Activated naive CD4-positive, alpha-beta T cell treated with anti-CD3 and anti-CD28 coated beads, Interleukin-2, amount 50 U/mL, for 72 hours (primary cell): ENCODE measurements at regions not wholly inside any gene's neighbourhood (a gene's known extent, or its start where the extent isn't known, plus 50 kb on each side); places are given as distances from the start of the nearest gene placed in this dataset.

Experiments
- ATAC-seq, 2 donors: fragments of 150-1000 bp; cut with Tn5 transposase; 2 replicates each; pipeline ENCODE4 v1.10.0; 2021; ENCODE audit warnings: mild to moderate bottlenecking in 2 of 2, moderate library complexity in 2 of 2
- DNase-seq, 2 donors: peaks; one replicate each; pipeline ENCODE4 v3.0.0; 2021 to 2022; ENCODE audit warnings: low spot score in 2 of 2
- H3K27ac Mint-ChIP-seq, 2 donors: one replicate each; pipeline ENCODE4 v1.8.0; 2022; ENCODE audit warnings: mild to moderate bottlenecking in 2 of 2, mixed read lengths in 2 of 2
- H3K36me3 Mint-ChIP-seq, 2 donors: one replicate each; pipeline ENCODE4 v1.8.0; 2022; ENCODE audit warnings: mixed read lengths in 2 of 2
- H3K9me3 Mint-ChIP-seq, 2 donors: one replicate each; pipeline ENCODE4 v1.8.0; 2022; ENCODE audit warnings: mixed read lengths in 2 of 2

DNA sequence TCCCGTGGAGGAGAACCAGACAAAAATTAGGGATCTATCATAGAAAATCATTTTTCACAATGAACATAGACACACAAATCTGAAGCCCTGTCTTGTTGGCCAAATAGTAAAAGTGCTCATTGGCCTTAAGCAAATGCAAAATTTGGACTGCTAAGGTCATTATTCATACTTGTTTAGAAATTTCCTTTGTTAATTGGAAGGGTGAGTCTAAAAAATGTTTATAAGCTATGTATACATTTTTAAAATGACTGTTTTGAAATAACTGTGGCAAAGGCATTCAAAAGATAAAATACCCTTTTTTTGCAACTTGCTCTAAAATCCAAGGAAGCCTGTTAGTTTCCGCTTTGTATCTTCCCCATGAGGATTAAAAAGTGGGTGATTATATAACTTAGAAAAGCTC, 195.0 kb downstream of the ZNF330 start:
- DNase-seq (no peak), ATAC-seq (no peak)
- no peak overlapping the region for H3K27ac Mint-ChIP-seq
- peaks cover 0 to 3% of the 10 kb centered on the region in 2 donors for H3K9me3 Mint-ChIP-seq
- no peaks in the 10 kb centered on the region for H3K36me3 Mint-ChIP-seq

DNA sequence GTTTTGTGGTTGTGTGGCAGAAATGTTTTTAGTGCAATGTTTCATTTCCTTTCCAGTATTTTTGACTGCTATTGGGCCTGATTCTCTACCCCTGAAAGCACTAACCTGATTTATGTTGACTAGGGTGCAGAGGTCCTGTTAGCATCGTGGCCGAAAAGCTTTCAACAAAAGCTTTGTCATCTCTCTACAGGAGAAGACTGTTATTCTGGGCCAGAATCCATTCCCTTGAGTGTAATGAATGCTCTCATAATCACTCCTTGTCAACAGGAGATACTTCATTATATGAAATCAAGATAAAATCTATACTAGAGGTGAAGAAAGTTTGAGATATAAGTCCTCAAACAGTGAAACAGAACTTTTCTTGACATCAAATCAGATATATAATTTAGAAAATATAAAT, 195.5 kb downstream of the ZNF330 start:
- peaks cover 0 to 3% of the 10 kb centered on the region in 2 donors for H3K9me3 Mint-ChIP-seq
- H3K27ac Mint-ChIP-seq = no peak overlapping the region
- DNase-seq (no peak), ATAC-seq (no peak)
- no peaks in the 10 kb centered on the region for H3K36me3 Mint-ChIP-seq

DNA sequence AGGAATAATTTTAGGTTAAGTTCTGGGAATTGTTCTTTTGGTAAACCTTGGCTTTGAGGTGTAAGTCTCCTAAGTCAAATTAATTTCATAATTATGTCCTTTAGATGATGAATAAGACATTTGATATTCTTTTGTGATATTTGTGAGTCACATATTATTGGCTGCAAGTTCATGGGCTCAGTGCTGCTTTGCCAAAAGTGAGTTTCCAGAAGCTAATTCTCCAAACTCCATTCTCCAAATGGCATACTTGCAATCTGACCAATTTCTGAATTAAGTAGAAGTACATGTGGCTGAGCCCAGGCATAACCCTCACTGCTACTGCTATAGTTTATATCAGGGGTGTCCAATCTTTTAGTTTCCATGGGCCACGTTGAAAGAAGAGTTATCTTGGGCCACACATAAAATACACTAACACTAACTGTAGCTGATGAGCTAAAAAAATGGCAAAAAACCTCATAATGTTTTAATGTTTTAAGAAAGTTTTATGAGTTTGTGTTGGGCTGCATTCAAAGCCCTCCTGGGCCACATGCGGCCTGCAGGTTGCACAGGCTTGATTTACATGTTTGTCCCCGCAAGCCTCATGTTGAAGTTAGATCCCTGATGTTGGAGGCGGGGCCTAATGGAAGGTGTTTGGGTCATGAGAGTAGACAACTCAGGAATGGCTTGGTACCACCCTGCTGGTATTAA, 196.1 kb downstream of the ZNF330 start:
- Mint-ChIP-seq H3K36me3 (no peaks in the 10 kb centered on the region), H3K9me3 (peaks cover 0 to 4% of the 10 kb centered on the region in 2 donors), H3K27ac (no peak overlapping the region)
- ATAC-seq (no peak), DNase-seq (no peak)

DNA sequence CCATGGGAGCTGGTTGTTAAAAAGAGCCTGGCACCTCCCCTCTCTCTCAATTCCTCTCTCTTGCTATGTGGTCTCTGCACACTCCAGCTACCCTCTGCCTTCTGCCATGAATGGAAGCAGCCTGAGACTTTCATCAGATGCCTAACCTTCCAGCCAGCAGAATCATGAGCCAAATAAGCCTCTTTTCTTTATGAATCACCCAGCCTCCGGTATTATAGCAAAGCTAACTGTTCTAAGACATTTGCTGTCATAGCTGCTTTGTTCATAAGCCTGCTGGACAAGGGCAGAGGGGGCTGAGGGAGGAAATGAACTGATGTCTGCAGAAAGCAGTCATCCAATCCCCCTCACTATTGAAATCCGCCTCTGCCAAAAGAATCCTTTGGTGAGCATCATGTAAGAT, 196.7 kb downstream of the ZNF330 start:
- no peak for ATAC-seq
- Mint-ChIP-seq H3K9me3 (peaks cover 5 to 10% of the 10 kb centered on the region in 2 donors), H3K27ac (no peak overlapping the region), H3K36me3 (peaks cover 0 to under 1% of the 10 kb centered on the region in 2 donors)
- no peak for DNase-seq

DNA sequence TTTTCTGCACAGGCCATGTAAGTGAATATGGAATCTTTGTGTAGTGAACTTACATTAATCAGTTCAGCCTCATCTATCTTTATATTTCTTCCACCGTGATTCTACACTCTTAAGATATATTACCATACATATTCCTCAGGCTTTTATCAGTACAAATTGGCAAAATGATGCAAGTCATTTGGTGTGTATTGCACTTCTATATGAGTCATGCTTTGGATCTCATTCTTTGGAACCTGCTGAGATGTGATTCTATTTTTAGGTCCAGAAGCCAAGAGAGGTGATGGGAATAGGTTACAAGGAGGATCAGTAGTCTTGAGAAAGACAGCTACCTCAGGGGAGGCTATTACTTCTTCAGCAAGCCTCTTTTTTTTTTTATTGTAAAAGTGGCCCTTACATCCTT, 204.4 kb downstream of the ZNF330 start:
- DNase-seq (no peak), ATAC-seq (no peak)
- peaks cover 10 to 12% of the 10 kb centered on the region in 2 donors for H3K9me3 Mint-ChIP-seq
- H3K36me3 Mint-ChIP-seq = peaks cover 0 to 4% of the 10 kb centered on the region in 2 donors
- no peak overlapping the region for H3K27ac Mint-ChIP-seq

DNA sequence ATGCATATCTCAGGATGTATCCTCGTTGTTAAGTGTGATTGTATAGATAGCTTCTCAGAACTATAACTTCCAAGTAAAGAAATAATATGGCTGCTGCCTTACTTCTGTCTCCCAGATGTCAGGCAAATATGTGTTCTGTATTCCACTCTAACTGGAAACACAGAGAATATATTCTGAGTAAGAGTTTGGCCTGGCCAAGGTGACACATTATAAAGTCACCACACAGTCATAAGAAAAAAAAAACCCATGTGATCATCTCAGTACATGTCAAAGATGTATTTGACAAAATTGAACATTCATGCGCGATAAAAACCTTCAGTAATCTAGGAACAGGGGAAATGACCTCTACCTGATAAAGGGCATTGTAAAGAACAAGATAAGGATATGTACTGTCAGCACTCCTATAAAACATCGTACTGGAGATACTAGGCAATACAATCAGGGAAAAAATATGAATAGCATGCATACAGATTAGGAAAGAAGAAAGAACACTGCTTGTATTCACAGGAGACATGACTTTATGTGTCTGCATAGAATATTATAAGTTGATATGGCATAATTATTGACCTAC, 207.1 kb downstream of the ZNF330 start:
- Mint-ChIP-seq H3K27ac (no peak overlapping the region), H3K36me3 (no peaks in the 10 kb centered on the region), H3K9me3 (peaks cover 0 to 4% of the 10 kb centered on the region in 2 donors)
- ATAC-seq (no peak), DNase-seq (no peak)

DNA sequence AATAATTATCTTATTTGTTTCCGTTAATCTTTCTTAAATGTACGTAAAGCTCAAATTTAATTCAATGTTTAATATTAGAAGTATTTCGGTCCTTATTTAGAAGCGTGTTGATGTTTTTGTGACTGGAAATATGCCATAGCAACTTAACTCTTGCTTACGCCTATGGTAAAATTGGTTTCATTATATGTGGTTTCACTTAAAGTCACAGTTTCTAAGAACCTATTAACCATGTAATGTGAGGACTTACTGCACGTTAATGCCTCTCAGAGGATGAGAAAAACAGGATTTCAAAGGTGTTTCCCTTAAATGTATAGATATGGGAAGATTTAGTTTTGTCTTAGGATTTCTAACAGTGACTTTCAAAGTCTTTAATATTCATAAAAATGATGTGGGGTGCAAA, 206.4 kb upstream of the IL15 start:
- H3K27ac Mint-ChIP-seq = no peak overlapping the region
- ATAC-seq (no peak), DNase-seq (no peak)
- no peaks in the 10 kb centered on the region for H3K36me3 Mint-ChIP-seq
- H3K9me3 Mint-ChIP-seq = peaks cover 4 to 8% of the 10 kb centered on the region in 2 donors

DNA sequence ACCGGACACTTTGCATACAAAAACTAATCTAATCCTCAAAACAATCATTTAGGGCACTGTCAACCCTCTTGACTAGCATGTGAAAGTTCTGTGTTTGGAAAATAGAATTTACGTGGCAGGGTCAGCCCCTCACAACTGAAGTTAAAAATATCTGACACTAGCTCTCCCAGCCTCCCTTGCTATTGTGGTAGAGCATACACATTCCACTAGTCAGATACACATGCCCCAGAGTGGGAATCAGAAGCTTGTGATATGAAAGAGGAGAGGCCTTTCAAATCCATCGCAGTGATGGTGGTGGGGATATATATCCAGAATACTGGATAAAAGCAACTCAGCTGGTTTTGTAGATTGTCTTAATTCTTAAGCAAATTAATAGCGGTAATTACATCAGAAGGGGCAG, 205.7 kb upstream of the IL15 start:
- Mint-ChIP-seq H3K9me3 (peaks cover 4 to 8% of the 10 kb centered on the region in 2 donors), H3K27ac (no peak overlapping the region), H3K36me3 (no peaks in the 10 kb centered on the region)
- no peak for DNase-seq
- no peak for ATAC-seq

DNA sequence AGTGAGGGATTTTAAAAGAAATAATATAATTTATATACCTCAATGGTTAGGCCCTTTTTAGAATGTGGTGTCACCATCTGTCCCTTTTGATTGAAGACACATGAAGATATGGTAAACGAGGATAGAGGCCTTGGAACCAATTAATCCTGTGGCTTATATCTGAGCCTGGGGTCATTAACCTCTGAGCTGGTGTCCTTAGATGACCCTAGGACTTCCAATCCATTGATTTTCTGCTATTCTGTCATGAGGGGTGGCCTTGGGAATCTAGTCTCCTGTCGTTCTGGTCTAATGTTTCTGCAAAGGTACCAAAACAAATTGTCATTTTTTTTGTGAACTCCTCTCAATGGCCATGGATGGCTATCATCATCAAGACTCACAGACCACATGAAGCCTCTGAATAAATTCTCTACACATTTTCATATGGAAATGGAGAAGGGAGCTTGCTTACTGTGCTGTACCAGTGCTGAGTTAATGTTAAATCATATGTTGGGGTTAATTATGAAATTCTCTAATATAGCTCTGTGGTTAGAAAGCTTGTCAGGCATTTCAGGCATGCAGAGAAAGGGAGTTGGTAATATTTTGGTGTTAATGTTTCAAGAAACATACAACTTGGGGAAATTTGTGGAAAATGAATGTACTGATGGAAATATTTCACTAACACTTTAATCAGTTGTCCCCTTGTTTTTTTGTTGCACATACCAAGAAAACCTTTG, 204.2 kb upstream of the IL15 start:
- Mint-ChIP-seq H3K36me3 (no peaks in the 10 kb centered on the region), H3K27ac (no peak overlapping the region)
- no peak for ATAC-seq

DNA sequence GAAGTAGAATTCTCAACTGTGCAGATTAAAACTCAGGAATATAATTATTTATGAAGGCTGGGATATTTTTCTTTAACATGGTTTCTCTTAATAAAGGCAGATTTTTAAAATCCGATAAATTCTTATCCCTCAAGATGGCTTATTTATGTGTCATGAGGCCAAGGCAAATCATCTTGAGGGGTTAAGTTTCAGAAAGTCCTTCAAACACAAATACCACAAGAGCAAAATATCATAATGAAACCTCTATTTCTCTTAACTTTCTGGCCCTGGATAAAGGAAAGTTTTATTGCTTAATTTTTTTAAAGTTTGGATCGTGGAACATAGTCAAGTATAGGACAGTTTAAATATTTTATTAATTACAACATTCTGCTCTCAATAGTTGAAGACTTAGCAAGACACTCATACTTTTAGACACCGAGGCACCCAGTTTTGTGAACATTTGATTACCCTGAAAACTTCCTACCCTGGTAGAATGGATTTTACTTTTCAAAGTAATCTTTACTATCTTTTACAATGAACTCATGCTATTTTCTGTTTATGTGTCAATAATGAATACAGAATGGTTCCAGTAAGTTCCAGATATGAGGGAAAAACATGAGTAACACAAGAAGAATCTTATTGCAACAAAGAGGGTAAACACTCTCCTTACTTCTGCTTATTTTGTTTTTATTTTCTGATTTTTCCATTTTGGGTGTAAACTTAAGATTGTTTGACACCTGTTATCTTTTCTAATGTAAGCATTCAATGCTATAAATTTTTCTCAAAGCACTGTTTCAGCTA, 200.7 kb upstream of the IL15 start:
- H3K9me3 Mint-ChIP-seq = peaks cover 4% of the 10 kb centered on the region in 2 donors
- DNase-seq = no peak
- no peak for ATAC-seq

More for the DNA sequence above, 204.2 kb upstream of the IL15 start:
- no peak for DNase-seq
- peaks cover 4% of the 10 kb centered on the region in 2 donors for H3K9me3 Mint-ChIP-seq

DNA sequence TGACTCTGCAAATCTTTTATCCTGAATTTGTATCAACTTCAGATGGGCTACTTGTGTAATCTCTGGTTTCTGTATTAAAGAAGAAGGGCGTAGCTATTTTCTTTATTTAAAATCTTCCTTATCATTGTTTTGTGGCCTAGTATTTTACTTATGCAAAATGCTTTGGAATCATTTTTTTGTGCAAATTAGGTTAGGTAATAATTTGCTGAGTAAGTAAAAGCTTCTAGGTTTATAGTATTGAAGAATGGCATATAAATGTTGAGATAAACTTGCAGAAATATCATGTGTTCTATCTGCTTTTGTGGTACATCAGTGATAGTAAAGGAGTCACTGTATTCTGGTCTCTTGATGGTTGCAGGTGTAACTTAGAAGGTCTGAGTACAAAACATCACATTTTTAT, 197.2 kb upstream of the IL15 start:
- Mint-ChIP-seq H3K9me3 (no peaks in the 10 kb centered on the region), H3K36me3 (no peaks in the 10 kb centered on the region), H3K27ac (no peak overlapping the region)
- DNase-seq (no peak), ATAC-seq (no peak)

More for the DNA sequence above, 200.7 kb upstream of the IL15 start:
- no peak overlapping the region for H3K27ac Mint-ChIP-seq
- H3K36me3 Mint-ChIP-seq = no peaks in the 10 kb centered on the region

DNA sequence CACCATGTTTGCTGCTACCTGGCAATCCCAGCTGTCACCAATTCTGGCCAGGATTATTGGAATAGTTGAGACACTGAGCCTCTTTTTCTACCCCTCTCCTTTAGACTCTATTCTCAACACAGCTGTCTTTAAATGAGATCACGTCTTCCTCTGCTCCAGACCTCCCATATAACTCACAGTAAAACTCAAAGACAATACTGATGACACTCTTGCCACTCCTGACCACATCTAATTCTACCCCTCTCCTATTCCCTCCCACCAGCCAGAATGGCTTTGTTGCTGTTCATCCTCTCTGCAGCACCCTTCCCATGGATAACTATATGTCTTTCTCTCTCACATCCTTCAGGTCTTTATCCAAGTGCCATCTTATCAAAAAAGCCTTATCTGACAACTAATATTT, 188.6 kb upstream of the IL15 start:
- ATAC-seq (no peak), DNase-seq (no peak)
- Mint-ChIP-seq H3K27ac (no peak overlapping the region), H3K9me3 (peaks cover 0 to 3% of the 10 kb centered on the region in 2 donors), H3K36me3 (no peaks in the 10 kb centered on the region)

DNA sequence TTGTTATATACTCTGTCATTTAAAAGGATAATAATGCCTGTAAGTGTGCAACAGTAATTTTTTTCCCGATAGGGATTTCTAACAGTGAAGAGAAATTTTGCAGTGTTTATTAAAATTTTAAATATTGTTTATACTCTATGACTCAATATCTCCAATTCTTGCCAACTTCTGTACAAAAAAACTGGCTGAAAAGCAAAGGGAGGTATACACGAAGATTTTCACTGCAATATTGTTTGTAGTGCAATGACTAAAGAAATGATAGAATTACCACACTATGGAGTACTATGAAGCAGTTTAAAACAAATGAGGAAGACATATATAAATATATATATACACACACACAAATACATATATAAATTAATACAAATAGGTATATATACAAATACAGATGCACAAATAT, 187.9 kb upstream of the IL15 start:
- DNase-seq (no peak), ATAC-seq (no peak)
- Mint-ChIP-seq H3K9me3 (peaks cover 0 to 3% of the 10 kb centered on the region in 2 donors), H3K36me3 (no peaks in the 10 kb centered on the region), H3K27ac (no peak overlapping the region)

DNA sequence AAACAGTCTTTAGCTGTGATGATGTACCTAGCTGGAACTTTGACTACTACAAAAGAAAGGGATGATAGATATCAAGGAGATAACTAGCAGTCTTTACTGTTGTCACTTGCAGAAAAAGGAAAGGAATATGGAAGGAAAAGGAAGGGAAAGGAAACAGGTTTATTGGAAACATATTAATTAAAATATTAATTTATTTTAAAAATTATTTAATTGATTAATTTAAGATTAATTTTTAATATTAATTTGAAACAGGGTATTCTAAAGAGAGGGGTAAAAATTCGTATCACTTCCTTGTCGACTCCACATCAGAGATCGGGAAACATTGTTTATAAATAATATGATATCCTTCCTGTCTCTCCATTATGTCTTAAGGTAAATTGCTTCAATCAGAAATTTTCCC, 186.5 kb upstream of the IL15 start:
- H3K9me3 Mint-ChIP-seq = peaks cover 0 to 3% of the 10 kb centered on the region in 2 donors
- H3K27ac Mint-ChIP-seq = no peak overlapping the region
- DNase-seq (no peak), ATAC-seq (no peak)
- H3K36me3 Mint-ChIP-seq = no peaks in the 10 kb centered on the region

DNA sequence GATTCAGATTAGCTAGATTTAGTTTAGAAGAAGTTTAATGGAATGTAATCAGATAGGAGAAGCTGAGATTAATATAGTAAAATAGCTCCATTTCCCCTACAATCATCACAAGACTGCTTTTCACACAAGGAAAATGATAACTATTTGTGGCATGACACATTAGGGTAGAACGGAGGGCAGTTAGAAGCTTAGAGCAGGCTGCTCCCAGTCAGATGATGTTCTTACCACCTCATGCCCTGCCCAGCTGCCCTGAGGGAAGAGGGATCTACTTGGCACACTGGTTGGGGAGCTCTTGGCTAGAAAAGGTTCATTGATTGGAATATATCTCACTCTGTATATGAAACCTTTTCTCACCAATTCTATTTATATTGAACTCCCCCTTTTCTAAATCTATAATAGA, 180.7 kb upstream of the IL15 start:
- ATAC-seq (no peak), DNase-seq (no peak)
- Mint-ChIP-seq H3K9me3 (no peaks in the 10 kb centered on the region), H3K27ac (no peak overlapping the region), H3K36me3 (no peaks in the 10 kb centered on the region)

DNA sequence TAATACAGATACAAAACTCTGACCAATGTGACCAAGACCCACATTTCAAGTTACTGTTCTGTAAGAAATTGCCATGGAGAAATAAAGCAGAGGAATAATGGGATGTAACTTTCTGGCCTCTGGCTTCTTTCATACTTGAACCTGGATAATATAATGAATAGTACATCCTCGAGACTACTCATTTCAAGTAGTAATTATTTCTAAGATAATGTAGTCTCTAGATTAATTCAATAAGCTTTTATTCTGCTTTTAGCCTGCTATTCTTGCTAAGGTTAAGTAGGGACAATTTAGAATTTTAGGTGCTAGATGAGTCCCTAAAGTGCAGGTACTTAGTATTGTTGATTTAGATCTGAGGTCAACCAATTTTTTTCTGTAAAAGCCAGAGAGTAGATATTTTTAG, 178.7 kb upstream of the IL15 start:
- Mint-ChIP-seq H3K9me3 (no peaks in the 10 kb centered on the region), H3K36me3 (no peaks in the 10 kb centered on the region), H3K27ac (no peak overlapping the region)
- ATAC-seq (no peak), DNase-seq (no peak)

DNA sequence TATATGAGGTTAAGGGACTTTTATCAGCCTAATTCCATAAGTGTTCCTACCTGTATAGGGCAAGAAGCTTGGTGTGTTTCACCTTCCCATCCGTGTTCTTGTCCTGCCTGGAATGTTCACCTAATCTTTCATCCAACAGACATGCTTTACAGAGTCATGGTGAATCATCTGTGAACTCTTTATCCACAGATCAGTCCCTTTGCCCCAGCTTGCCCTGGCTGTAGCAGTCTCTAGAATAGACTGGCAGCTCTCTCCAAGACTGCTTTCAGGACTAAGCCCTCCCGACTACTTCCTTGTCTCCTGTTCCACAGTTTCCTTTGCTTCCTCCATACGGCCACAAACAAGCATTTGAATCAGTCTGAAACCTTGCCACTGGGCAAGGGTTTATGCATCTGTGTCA, 177.9 kb upstream of the IL15 start:
- ATAC-seq (no peak), DNase-seq (no peak)
- H3K9me3 Mint-ChIP-seq = no peaks in the 10 kb centered on the region
- no peaks in the 10 kb centered on the region for H3K36me3 Mint-ChIP-seq
- no peak overlapping the region for H3K27ac Mint-ChIP-seq
